BJ (cell line): ENCODE measurements at regions not wholly inside any gene's neighbourhood (a gene's known extent, or its start where the extent isn't known, plus 50 kb on each side); places are given as distances from the start of the nearest gene placed in this dataset.

Source experiments
- CTCF ChIA-PET: fragments of 350-600 bp; formaldehyde crosslinking; extraction: SDS; loops from one replicate; lab custom pipeline; 2021; ENCODE audit warnings: antibody characterized with exemption, inconsistent platforms; lab: Yijun Ruan, JAX
- POLR2A ChIA-PET: fragments of 300-600 bp; sonication (Branson Sonifier 250); formaldehyde crosslinking; extraction: SDS; loops from one replicate; lab custom pipeline; 2021; ENCODE audit warnings: antibody characterized with exemption; lab: Charles Lee
- DNase-seq: peaks from one replicate; pipeline ENCODE4 v3.0.0-alpha.2; 2011; ENCODE audit warnings: low read depth
- H3K27me3 ChIP-seq: 2 replicates; pipeline ENCODE4 v1.6.0; 2011; ENCODE audit warnings: low read length; ENCODE audit not compliant: control insufficient read depth, insufficient read depth
- H3K36me3 ChIP-seq: 2 replicates; pipeline ENCODE4 v1.5.1; 2011; ENCODE audit warnings: low read length; ENCODE audit not compliant: control insufficient read depth, insufficient read depth
- H3K4me3 ChIP-seq: 2 replicates; pipeline ENCODE4 v1.5.1; 2011; ENCODE audit warnings: low read depth, mild to moderate bottlenecking, control low read depth, low read length
- TF ChIP-seq, protein P1 (sequence below): IDR thresholded peaks from 2 replicates; pipeline ENCODE4 v1.5.1; 2011; ENCODE audit warnings: low read depth, mild to moderate bottlenecking, control low read depth, inconsistent platforms, low read length, moderate library complexity; ENCODE audit not compliant: insufficient read depth

DNA sequence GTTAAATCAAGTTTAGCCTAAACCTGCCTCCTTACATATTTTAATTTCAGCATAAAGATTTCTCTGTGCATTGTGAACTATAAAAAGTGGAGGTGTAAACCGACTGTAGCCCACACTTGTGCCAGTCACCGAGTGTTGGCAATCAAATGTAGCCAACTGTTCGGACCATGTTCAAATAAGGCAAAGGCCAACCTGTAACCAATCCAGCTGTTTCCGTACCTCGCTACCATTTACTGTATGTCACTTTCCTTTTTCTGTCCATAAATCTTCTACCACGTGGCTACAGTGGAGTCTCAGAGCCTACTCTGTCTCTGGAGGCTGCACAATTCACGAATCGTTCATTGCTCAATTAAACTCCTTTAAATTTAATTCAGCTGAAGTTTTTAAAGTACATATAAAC lies 156.0 kb downstream of the SLC25A46 start:
- H3K27me3 ChIP-seq, result no peaks in the 10 kb centered on the region; the same call in 1 of the 2 replicates
- POLR2A ChIA-PET, result no interaction called here

DNA sequence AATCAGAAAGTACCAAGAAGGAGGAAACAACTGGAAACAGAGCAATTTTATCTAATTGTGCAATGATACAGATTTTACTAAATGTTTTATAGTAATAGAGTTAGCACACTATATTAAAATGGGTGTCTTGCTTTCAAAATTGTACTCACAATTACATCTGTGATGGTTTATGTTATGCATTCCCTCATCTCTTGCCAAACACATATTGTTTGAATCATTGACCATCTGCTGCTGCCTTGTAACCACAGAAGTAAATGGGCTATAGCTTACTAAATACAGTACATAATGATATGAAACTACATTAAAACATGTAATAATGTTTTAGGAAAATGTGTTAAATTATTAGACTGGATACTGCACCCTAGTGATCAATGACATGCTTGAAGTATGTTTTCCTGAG lies 158.1 kb downstream of the SLC25A46 start:
- Histone ChIP-seq H3K27me3 (no peaks in the 10 kb centered on the region), H3K36me3 (no peaks in the 10 kb centered on the region), H3K4me3 (no peak overlapping the region)
- CTCF ChIA-PET, result no interaction called here
- POLR2A ChIA-PET, result no interaction called here
- TF ChIP-seq, protein P1, sequence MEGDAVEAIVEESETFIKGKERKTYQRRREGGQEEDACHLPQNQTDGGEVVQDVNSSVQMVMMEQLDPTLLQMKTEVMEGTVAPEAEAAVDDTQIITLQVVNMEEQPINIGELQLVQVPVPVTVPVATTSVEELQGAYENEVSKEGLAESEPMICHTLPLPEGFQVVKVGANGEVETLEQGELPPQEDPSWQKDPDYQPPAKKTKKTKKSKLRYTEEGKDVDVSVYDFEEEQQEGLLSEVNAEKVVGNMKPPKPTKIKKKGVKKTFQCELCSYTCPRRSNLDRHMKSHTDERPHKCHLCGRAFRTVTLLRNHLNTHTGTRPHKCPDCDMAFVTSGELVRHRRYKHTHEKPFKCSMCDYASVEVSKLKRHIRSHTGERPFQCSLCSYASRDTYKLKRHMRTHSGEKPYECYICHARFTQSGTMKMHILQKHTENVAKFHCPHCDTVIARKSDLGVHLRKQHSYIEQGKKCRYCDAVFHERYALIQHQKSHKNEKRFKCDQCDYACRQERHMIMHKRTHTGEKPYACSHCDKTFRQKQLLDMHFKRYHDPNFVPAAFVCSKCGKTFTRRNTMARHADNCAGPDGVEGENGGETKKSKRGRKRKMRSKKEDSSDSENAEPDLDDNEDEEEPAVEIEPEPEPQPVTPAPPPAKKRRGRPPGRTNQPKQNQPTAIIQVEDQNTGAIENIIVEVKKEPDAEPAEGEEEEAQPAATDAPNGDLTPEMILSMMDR, result no peak
- no peak for DNase-seq

More for the DNA sequence above, 156.0 kb downstream of the SLC25A46 start:
- no peak for DNase-seq
- Histone ChIP-seq H3K36me3 (no peaks in the 10 kb centered on the region), H3K4me3 (no peak overlapping the region)
- CTCF ChIA-PET, result no interaction called here
- TF ChIP-seq, protein P1, result no peak

- CTCF ChIA-PET, result no interaction called here
- POLR2A ChIA-PET, result no interaction called here
- Histone ChIP-seq H3K27me3 (no peaks in the 10 kb centered on the region), H3K36me3 (no peaks in the 10 kb centered on the region), H3K4me3 (no peak overlapping the region)
- TF ChIP-seq, protein P1, result no peak
- DNase-seq, result no peak
These were observed 161.0 kb downstream of the SLC25A46 start for GRCh38 chr5:110899566-110900412.

GRCh38 chr5:110900829-110901228 lies 162.0 kb downstream of the SLC25A46 start:
- Histone ChIP-seq H3K4me3 (no peak overlapping the region), H3K27me3 (no peaks in the 10 kb centered on the region), H3K36me3 (no peaks in the 10 kb centered on the region)
- DNase-seq, result peak; percentile 49
- TF ChIP-seq, protein P1, result no peak
- CTCF ChIA-PET, result no interaction called here
- POLR2A ChIA-PET, result no interaction called here

- Histone ChIP-seq H3K36me3 (no peaks in the 10 kb centered on the region), H3K27me3 (no peaks in the 10 kb centered on the region), H3K4me3 (no peak overlapping the region)
- ChIA-PET CTCF (no interaction called here), POLR2A (no interaction called here)
- no peak for DNase-seq
- TF ChIP-seq, protein P1, result no peak
These were observed 165.2 kb downstream of the SLC25A46 start for GRCh38 chr5:110903966-110904365.
